Cardiac fibroblast (primary cell): ENCODE measurements at regions not wholly inside any gene's neighbourhood (a gene's known extent, or its start where the extent isn't known, plus 50 kb on each side); places are given as distances from the start of the nearest gene placed in this dataset.

Experiments
- DNase-seq, 2 donors: peaks; one replicate each; pipeline versions ENCODE4 v3.0.0 to v3.0.0-alpha.2; 2010; ENCODE audit warnings: low read depth in 2 of 2
- H3K4me3 ChIP-seq, 2 donors: replicated peaks in 1 of 2; 1 replicate in 1 of 2; 2 replicates in 1 of 2; pipeline ENCODE4 v1.5.1; 2011; ENCODE audit warnings: low read depth in 2 of 2, low read length in 2 of 2, mild to moderate bottlenecking in 2 of 2, moderate library complexity in 1 of 2
- TF ChIP-seq, protein P1 (sequence below): IDR thresholded peaks from one replicate; pipeline ENCODE4 v1.5.1; 2011; ENCODE audit warnings: low read depth, mild to moderate bottlenecking, low read length, inconsistent platforms

DNA sequence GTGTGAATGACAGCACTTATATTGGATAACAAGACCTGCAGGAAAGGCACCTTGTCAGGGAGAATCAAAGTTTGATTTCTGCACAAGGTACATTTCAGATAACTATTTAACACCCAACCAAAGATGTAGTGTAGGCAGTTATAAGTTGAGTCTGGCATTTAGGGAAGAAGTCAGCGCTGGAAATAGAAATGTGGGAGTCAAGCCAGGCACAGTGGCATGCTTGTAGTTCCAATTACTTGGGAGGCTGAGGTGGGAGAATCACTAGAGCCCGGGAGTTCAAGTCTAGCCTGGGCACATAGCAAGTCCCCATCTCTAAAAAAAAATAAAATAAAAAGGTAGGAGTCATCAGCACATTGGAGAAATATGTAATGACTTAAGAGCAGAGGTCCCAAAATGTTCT, 295.1 kb downstream of the ZNF674 start:
- H3K4me3 ChIP-seq, result no peak overlapping the region
- no peak for DNase-seq
- TF ChIP-seq, protein P1, sequence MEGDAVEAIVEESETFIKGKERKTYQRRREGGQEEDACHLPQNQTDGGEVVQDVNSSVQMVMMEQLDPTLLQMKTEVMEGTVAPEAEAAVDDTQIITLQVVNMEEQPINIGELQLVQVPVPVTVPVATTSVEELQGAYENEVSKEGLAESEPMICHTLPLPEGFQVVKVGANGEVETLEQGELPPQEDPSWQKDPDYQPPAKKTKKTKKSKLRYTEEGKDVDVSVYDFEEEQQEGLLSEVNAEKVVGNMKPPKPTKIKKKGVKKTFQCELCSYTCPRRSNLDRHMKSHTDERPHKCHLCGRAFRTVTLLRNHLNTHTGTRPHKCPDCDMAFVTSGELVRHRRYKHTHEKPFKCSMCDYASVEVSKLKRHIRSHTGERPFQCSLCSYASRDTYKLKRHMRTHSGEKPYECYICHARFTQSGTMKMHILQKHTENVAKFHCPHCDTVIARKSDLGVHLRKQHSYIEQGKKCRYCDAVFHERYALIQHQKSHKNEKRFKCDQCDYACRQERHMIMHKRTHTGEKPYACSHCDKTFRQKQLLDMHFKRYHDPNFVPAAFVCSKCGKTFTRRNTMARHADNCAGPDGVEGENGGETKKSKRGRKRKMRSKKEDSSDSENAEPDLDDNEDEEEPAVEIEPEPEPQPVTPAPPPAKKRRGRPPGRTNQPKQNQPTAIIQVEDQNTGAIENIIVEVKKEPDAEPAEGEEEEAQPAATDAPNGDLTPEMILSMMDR, result no peak

DNA sequence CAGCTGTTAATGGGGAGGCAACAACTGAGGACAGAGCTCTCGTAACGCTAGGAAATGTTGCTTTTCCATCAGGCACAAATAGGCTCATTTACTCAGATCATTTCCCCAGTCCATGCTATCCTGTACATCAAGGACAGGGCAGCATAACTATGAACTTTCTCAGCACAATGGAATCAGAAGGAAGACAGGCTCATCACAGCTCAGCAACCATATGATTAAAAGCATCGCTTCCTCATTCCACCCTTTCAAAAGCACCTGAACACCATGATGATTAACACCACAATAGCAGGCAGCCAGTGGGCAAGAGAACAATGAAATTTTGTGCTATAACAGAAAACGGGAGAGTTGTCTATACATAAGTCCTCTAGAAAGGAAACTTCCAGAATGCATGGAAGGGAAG, 297.8 kb downstream of the ZNF674 start:
- H3K4me3 ChIP-seq, result no peak overlapping the region
- DNase-seq, result no peak
- TF ChIP-seq, protein P1, result no peak

DNA sequence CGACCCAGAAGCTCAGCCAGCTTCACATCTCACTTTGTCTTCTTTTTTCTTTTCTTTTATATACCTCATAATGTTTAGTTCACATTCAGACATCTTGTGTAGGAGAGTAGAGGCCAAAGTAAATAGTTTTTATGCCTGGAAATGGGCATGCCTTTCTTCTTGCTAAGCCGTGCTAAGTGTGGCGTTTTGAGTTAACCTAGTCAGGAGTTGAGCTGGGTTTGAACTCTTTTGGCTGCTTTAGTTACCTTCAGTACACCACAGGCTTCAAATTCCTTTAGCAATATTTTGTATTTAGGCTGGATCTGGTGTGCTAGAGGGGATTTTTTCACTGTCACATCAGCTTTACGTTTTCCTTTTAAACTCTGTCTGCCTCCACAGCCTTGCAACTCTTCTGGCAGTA, 300.8 kb downstream of the ZNF674 start:
- DNase-seq, result peak in 1 of 2 donors; percentile 25
- H3K4me3 ChIP-seq, result no peak overlapping the region
- TF ChIP-seq, protein P1, result no peak

DNA sequence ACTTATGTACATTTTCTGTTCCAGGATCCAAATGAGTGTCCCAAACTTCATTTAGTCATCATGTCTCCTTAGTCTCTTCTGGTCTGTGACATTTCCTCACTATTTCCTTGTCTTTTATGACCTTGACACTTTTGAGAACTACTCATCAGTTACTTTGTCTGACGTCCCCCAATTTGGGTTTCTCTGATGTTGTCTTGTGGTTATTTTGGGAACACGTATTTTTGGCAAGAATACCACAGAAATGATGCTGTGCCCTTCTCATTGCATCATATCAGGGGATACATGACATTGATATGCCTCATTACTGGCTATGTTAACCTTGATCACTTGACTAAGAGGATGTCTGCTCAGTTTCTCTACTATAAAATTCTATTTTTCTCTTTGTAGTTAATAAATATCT, 308.8 kb downstream of the ZNF674 start:
- no peak overlapping the region for H3K4me3 ChIP-seq
- DNase-seq, result peak in 1 of 2 donors; percentile 29
- TF ChIP-seq, protein P1, result no peak

DNA sequence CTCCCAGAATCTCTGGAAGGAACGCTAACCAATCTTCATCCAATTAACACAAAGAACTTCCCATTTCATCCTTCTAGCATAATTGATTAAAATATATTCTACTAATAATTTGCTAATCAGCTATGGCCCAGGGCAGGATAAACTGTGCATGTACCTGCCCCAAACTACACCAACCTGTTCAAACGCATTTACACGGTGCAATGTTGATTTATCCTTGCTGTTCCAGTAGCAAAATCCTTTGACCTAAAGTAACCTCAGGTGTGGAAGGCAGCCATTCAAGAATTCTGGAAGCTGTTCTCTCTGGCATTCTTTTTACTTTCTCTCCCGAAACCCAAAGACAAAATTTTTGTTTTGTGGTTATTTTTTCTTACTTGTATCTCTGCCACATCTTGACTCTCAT, 309.4 kb downstream of the ZNF674 start:
- no peak overlapping the region for H3K4me3 ChIP-seq
- TF ChIP-seq, protein P1, result no peak
- DNase-seq, result no peak

DNA sequence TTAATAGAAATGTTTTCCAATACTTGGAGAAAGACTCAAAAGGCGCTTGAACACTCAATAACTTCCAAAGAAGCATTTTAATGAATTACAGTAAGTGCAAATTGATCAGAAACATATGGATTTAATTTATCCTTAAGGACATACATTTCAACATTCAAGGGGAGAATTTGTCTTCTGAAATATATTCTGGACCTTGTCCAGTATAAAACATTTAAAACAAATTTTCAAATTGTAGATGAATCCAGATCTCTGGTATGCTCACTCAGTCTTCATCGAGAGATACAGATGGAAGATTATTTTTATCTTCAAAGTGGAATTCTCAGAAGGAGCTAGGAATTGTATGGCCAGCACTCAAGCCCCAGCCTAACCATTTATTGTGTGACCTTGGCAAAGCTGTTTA, 310.4 kb downstream of the ZNF674 start:
- no peak for DNase-seq
- TF ChIP-seq, protein P1, result no peak
- H3K4me3 ChIP-seq, result no peak overlapping the region

DNA sequence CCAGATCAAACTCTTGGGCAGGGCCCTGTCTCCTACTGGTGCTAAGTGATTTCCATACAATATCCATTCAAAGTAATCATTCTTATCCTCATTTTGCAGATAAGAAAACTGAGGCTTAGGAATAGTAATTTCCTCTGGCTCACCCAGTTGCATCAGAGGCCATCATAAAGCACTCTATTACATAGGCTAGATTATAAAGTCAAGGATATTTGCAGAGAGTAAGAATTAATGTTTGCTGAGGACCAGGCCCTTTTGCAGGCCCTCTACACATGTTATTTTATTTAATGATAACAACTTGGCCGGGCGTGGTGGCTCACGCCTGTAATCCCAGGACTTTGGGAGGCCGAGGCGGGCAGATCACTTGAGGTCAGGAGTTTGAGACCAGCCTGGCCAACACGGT, 316.8 kb downstream of the ZNF674 start:
- TF ChIP-seq, protein P1, result no peak
- no peak overlapping the region for H3K4me3 ChIP-seq
- no peak for DNase-seq
